ENCODE measurements at regions not wholly inside any gene's neighbourhood (a gene's known extent, or its start where the extent isn't known, plus 50 kb on each side); places are given as distances from the start of the nearest gene placed in this dataset.

DNA sequence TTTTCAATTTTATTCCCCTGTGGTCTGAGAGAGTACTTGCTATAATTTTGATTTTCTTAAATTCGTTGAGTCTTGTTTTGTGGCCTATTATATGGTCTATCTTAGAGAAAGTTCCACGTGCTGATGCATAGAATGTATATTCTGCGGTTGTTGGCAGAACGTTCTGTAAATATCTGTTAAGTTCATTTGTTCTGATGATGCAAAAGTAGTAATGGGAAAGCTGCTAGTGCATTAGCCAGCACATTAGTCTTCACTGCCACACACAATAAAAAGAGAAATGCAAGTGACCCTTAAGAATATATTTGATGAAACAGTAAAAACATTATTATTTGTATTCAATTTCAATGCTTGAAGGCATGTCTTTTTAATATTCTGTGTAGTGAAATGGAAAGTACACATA is 84.8 kb downstream of the GTPBP8 start:
- intact Hi-C loops (cut with DNase I; ENCODE audit: low total_unique reads) (no loop called here), in situ Hi-C loops (cut with MboI; ENCODE audit: low pct_ligation_motif_present in 1 of 4, low pct_unique_long_range_greater_than_20kb in 1 of 4, low sequenced_read_pairs in 3 of 4) (no loop called here)
- no peak overlapping the region for H3K27ac ChIP-seq
- H3K36me3 ChIP-seq: no peaks in the 10 kb centered on the region
- no peaks in the 10 kb centered on the region for H3K27me3 ChIP-seq
- peaks cover 0 to 4% (median 0%) of the 10 kb centered on the region in 4 donors for H3K4me1 ChIP-seq
- no peak overlapping the region for H3K4me3 ChIP-seq
- no peaks in the 10 kb centered on the region for H3K9me3 ChIP-seq
- TF ChIP-seq EP300 (IDR thresholded peaks at IDR 0.05; ENCODE audit: low read depth): no peak
- TF ChIP-seq POLR2A (IDR thresholded peaks at IDR 0.05): no peak
- TF ChIP-seq POLR2AphosphoS5 (IDR thresholded peaks at IDR 0.05): no peak
- TF ChIP-seq CTCF (IDR thresholded peaks at IDR 0.05): no peak
- 61 to 69% methylated on average over 4 of the region's 4 CpGs for WGBS, 2 donors (ENCODE audit: low coverage in 1 of 2)
- DNase-seq: no peak

GRCh38 chr3:113079218-113079961 is 88.6 kb downstream of the GTPBP8 start:
- intact Hi-C loops (cut with DNase I; ENCODE audit: low total_unique reads): no loop called here

DNA sequence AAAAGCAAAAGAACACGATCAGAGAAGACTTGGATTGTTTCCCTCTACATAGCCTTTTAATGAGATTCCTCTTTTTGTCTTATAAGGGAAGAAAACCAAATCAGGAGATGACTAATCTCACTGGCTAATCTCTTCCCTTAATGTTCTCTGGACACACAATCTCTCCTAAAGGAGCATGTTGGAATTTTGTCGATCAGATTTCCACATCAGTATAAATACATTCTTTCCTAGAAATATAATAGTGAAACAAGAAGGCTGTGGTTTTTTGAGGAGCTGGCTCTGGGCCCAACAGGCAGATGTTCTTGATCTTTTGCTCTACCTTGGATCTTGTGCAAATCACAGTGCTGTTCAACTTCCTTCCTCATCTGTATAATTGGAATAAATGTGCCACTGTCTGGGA is 94.0 kb downstream of the GTPBP8 start:
- intact Hi-C loops (cut with DNase I; ENCODE audit: low total_unique reads) (no loop called here), in situ Hi-C loops (cut with MboI; ENCODE audit: low pct_ligation_motif_present in 1 of 4, low pct_unique_long_range_greater_than_20kb in 1 of 4, low sequenced_read_pairs in 3 of 4) (no loop called here)
- H3K27ac ChIP-seq: peak overlapping the region in 2 of 4 donors; percentile 11 to 21
- H3K4me1 ChIP-seq: peaks cover 0 to 10% (median 0%) of the 10 kb centered on the region in 4 donors
- H3K27me3 ChIP-seq: no peaks in the 10 kb centered on the region
- 40 to 52% methylated on average over 2 of the region's 2 CpGs for WGBS, 2 donors (ENCODE audit: low coverage in 1 of 2)
- no peaks in the 10 kb centered on the region for H3K36me3 ChIP-seq
- H3K4me3 ChIP-seq: no peak overlapping the region
- TF ChIP-seq POLR2AphosphoS5 (IDR thresholded peaks at IDR 0.05) (peak in 2 of 3 donors; percentile 25 to 27), CTCF (IDR thresholded peaks at IDR 0.05) (no peak)
- H3K9me3 ChIP-seq: no peaks in the 10 kb centered on the region
- DNase-seq: peak; percentile 48

More at GRCh38 chr3:113079218-113079961, 88.6 kb downstream of the GTPBP8 start:
- Histone ChIP-seq H3K9me3 (no peaks in the 10 kb centered on the region), H3K4me1 (peaks cover 0 to 7% (median 0%) of the 10 kb centered on the region in 4 donors), H3K27ac (peak overlapping the region; percentile 43 to 57 (median 50)), H3K36me3 (no peaks in the 10 kb centered on the region), H3K27me3 (no peaks in the 10 kb centered on the region), H3K4me3 (peak overlapping the region in 1 of 4 donors; percentile 8)
- DNase-seq: no peak
- TF ChIP-seq EP300 (IDR thresholded peaks at IDR 0.05; ENCODE audit: low read depth) (no peak), POLR2AphosphoS5 (IDR thresholded peaks at IDR 0.05) (no peak), CTCF (IDR thresholded peaks at IDR 0.05) (no peak), POLR2A (IDR thresholded peaks at IDR 0.05) (no peak)
- 53 to 66% methylated on average over 10 of the region's 10 CpGs for WGBS, 2 donors (ENCODE audit: low coverage in 1 of 2)
- in situ Hi-C loops (cut with MboI; ENCODE audit: low pct_ligation_motif_present in 1 of 4, low pct_unique_long_range_greater_than_20kb in 1 of 4, low sequenced_read_pairs in 3 of 4): no loop called here

- DNase-seq: no peak
- H3K36me3 ChIP-seq: no peaks in the 10 kb centered on the region
- in situ Hi-C loops (cut with MboI; ENCODE audit: low pct_ligation_motif_present in 1 of 4, low pct_unique_long_range_greater_than_20kb in 1 of 4, low sequenced_read_pairs in 3 of 4): no loop called here
- H3K9me3 ChIP-seq: no peaks in the 10 kb centered on the region
- no peak overlapping the region for H3K4me3 ChIP-seq
- TF ChIP-seq POLR2A (IDR thresholded peaks at IDR 0.05) (no peak), CTCF (IDR thresholded peaks at IDR 0.05) (no peak), EP300 (IDR thresholded peaks at IDR 0.05; ENCODE audit: low read depth) (no peak), POLR2AphosphoS5 (IDR thresholded peaks at IDR 0.05) (no peak)
- no peaks in the 10 kb centered on the region for H3K27me3 ChIP-seq
- no peak overlapping the region for H3K27ac ChIP-seq
- H3K4me1 ChIP-seq: peaks cover 0 to 7% (median 0%) of the 10 kb centered on the region in 4 donors
- WGBS, 2 donors (ENCODE audit: low coverage in 1 of 2): 63 to 90% methylated on average over 2 to 6 of the region's 6 CpGs
- intact Hi-C loops (cut with DNase I; ENCODE audit: low total_unique reads): no loop called here
Measured at GRCh38 chr3:113086560-113087461, 96.0 kb downstream of the GTPBP8 start.

All from transverse colon (tissue), 4 donors.